Fibroblast of lung (primary cell): ENCODE measurements at regions not wholly inside any gene's neighbourhood (a gene's known extent, or its start where the extent isn't known, plus 50 kb on each side); places are given as distances from the start of the nearest gene placed in this dataset.

Experiments
- DNase-seq, 2 donors: peaks; one replicate each; pipeline versions ENCODE4 v3.0.0 to v3.0.0-alpha.2; 2010; ENCODE audit warnings: low read depth in 2 of 2
- H2AFZ ChIP-seq: 2 replicates; pipeline ENCODE4 v1.5.1; 2012; ENCODE audit warnings: low read length, control low read depth, inconsistent platforms
- H3K27ac ChIP-seq: 2 replicates; pipeline ENCODE4 v1.5.1; 2011; ENCODE audit warnings: low read length, control low read depth; ENCODE audit not compliant: insufficient read depth
- H3K27me3 ChIP-seq: 2 replicates; pipeline ENCODE4 v1.5.1; 2011; ENCODE audit warnings: mild to moderate bottlenecking, low read length; ENCODE audit not compliant: control insufficient read depth, insufficient read depth
- H3K36me3 ChIP-seq: 2 replicates; pipeline ENCODE4 v1.5.1; 2011; ENCODE audit warnings: low read length; ENCODE audit not compliant: control insufficient read depth, insufficient read depth
- H3K4me1 ChIP-seq: 2 replicates; pipeline ENCODE4 v1.5.1; 2011; ENCODE audit warnings: low read length; ENCODE audit not compliant: control insufficient read depth, insufficient read depth; ENCODE audit errors: extremely low read depth
- H3K4me2 ChIP-seq: 2 replicates; pipeline ENCODE4 v1.5.1; 2011; ENCODE audit warnings: low read length, control low read depth; ENCODE audit not compliant: insufficient read depth; ENCODE audit errors: extremely low read depth
- H3K4me3 ChIP-seq, 4 experiments: fragments of 200-600 bp in 1 of 4; sonication (generic) in 1 of 4; replicated peaks in 1 of 4; 2 replicates each; pipeline ENCODE4 v1.5.1; 2011 to 2016; ENCODE audit warnings: low read length in 4 of 4, low read depth in 3 of 4, mild to moderate bottlenecking in 3 of 4, control low read depth in 2 of 4, inconsistent platforms in 1 of 4, mixed read lengths in 1 of 4; ENCODE audit not compliant: insufficient read depth in 1 of 4; ENCODE audit errors: control extremely low read depth in 1 of 4
- H3K79me2 ChIP-seq: 2 replicates; pipeline ENCODE4 v1.5.1; 2012; ENCODE audit warnings: mild to moderate bottlenecking, low read length, inconsistent platforms; ENCODE audit not compliant: control insufficient read depth, insufficient read depth
- H3K9ac ChIP-seq: 2 replicates; pipeline ENCODE4 v1.5.1; 2011; ENCODE audit warnings: mild to moderate bottlenecking, low read length, control low read depth; ENCODE audit not compliant: insufficient read depth
- H3K9me3 ChIP-seq: 2 replicates; pipeline ENCODE4 v1.5.1; 2012; ENCODE audit warnings: low read depth, low read length; ENCODE audit not compliant: control insufficient read depth, insufficient read depth
- H4K20me1 ChIP-seq: 2 replicates; pipeline ENCODE4 v1.5.1; 2011; ENCODE audit warnings: low read length; ENCODE audit not compliant: control insufficient read depth, insufficient read depth; ENCODE audit errors: extremely low read depth
- EZH2 ChIP-seq: IDR thresholded peaks from 2 replicates; pipeline ENCODE4 v1.5.1; 2012; ENCODE audit warnings: low read length, control low read depth, mild to moderate bottlenecking; ENCODE audit errors: missing control alignments
- TF ChIP-seq, protein P1 (sequence below), 2 donors: IDR thresholded peaks in 1 of 2; conservative IDR thresholded peaks in 1 of 2; 1 replicate in 1 of 2; 2 replicates in 1 of 2; pipeline ENCODE4 v1.5.1; 2011 to 2012; ENCODE audit warnings: low read length in 2 of 2, control low read depth in 1 of 2, inconsistent platforms in 1 of 2, low read depth in 1 of 2, mild to moderate bottlenecking in 1 of 2

DNA sequence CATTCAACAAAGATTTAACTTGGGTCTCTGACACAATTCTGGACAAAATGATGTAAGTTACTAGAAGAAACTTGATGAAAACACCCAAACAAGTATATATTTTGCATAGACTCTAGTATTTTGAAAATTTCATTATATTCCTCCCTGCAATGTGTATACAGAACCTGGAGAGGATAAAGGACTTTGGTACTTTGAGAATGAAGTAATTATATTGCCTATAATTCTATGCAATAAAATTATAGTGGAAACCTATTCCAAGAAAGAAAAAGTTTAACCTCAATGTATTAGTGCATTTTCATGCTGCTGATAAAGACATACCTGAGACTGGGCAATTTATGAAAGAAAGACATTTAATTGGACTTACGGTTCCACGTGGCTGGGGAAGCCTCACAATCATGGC lies 1146.1 kb downstream of the KCNT2 start:
- no peaks in the 10 kb centered on the region for H3K79me2 ChIP-seq
- H2AFZ ChIP-seq = no peak overlapping the region
- H3K4me2 ChIP-seq = no peak overlapping the region
- H3K4me3 ChIP-seq = no peak overlapping the region
- no peaks in the 10 kb centered on the region for H3K27me3 ChIP-seq
- no peak overlapping the region for H3K9ac ChIP-seq
- DNase-seq = no peak
- H3K27ac ChIP-seq = no peak overlapping the region
- H3K36me3 ChIP-seq = no peaks in the 10 kb centered on the region
- no peaks in the 10 kb centered on the region for H4K20me1 ChIP-seq
- TF ChIP-seq, protein P1, sequence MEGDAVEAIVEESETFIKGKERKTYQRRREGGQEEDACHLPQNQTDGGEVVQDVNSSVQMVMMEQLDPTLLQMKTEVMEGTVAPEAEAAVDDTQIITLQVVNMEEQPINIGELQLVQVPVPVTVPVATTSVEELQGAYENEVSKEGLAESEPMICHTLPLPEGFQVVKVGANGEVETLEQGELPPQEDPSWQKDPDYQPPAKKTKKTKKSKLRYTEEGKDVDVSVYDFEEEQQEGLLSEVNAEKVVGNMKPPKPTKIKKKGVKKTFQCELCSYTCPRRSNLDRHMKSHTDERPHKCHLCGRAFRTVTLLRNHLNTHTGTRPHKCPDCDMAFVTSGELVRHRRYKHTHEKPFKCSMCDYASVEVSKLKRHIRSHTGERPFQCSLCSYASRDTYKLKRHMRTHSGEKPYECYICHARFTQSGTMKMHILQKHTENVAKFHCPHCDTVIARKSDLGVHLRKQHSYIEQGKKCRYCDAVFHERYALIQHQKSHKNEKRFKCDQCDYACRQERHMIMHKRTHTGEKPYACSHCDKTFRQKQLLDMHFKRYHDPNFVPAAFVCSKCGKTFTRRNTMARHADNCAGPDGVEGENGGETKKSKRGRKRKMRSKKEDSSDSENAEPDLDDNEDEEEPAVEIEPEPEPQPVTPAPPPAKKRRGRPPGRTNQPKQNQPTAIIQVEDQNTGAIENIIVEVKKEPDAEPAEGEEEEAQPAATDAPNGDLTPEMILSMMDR (conservative IDR thresholded peaks at IDR 0.05 in 1 of 2, IDR thresholded peaks at IDR 0.05 in 1 of 2; ENCODE audit: low read depth in 1 of 2, low read length in 2 of 2) = no peak
- no peak for TF ChIP-seq EZH2
- no peaks in the 10 kb centered on the region for H3K4me1 ChIP-seq
- H3K9me3 ChIP-seq = no peaks in the 10 kb centered on the region

DNA sequence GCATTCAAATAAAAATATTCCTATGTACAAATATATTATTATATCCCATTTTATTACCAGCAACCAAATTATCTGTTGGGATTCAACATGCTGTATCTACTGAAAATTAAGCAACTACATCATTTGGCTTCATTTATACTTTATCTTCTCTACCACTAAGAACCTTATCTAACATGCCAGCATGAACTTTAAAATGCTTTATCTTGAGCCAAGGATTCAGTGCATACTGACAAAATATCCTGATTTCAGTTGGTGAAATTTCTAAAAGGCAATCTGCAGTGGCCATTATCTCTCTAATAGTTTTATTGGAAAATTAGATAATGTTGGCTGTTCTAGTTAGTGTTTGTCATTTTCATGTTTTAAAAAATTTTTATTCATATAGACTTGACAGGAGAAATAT lies 1149.9 kb downstream of the KCNT2 start:
- H2AFZ ChIP-seq = no peak overlapping the region
- H3K9me3 ChIP-seq = no peaks in the 10 kb centered on the region
- no peaks in the 10 kb centered on the region for H3K36me3 ChIP-seq
- no peaks in the 10 kb centered on the region for H4K20me1 ChIP-seq
- no peak for DNase-seq
- H3K4me2 ChIP-seq = no peak overlapping the region
- no peaks in the 10 kb centered on the region for H3K79me2 ChIP-seq
- H3K9ac ChIP-seq = no peak overlapping the region
- H3K27ac ChIP-seq = no peak overlapping the region
- TF ChIP-seq EZH2 = no peak
- TF ChIP-seq, protein P1 (conservative IDR thresholded peaks at IDR 0.05 in 1 of 2, IDR thresholded peaks at IDR 0.05 in 1 of 2; ENCODE audit: low read depth in 1 of 2, low read length in 2 of 2) = no peak
- no peaks in the 10 kb centered on the region for H3K4me1 ChIP-seq
- H3K27me3 ChIP-seq = no peaks in the 10 kb centered on the region
- no peak overlapping the region for H3K4me3 ChIP-seq

DNA sequence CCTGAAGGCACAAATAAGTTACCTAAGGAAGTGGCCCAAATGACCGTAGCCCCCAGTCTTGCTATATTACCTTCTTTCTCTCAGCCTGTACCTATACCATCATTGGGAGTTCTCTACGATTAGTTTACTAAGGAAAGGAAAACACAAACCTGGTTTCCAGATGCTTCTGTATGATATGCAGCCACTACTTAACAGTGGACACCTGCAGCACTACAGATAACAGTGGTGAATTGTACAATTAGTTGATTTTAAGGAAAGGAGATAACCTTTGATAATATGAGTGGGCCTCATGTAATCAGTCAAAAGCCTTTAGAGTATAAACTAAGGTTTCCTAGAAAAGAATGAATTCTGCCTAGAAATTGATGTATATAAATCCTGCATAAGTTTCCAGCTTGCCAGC lies 1157.4 kb downstream of the KCNT2 start:
- Histone ChIP-seq H3K4me3 (no peak overlapping the region), H3K4me2 (no peak overlapping the region), H3K4me1 (no peaks in the 10 kb centered on the region), H4K20me1 (no peaks in the 10 kb centered on the region), H3K9ac (no peak overlapping the region), H3K27ac (no peak overlapping the region), H2AFZ (no peak overlapping the region), H3K27me3 (no peaks in the 10 kb centered on the region), H3K9me3 (no peaks in the 10 kb centered on the region), H3K36me3 (no peaks in the 10 kb centered on the region), H3K79me2 (no peaks in the 10 kb centered on the region)
- DNase-seq = no peak
- TF ChIP-seq, protein P1 (conservative IDR thresholded peaks at IDR 0.05 in 1 of 2, IDR thresholded peaks at IDR 0.05 in 1 of 2; ENCODE audit: low read depth in 1 of 2, low read length in 2 of 2) = no peak
- no peak for TF ChIP-seq EZH2
